ENCODE measurements at regions not wholly inside any gene's neighbourhood (a gene's known extent, or its start where the extent isn't known, plus 50 kb on each side); places are given as distances from the start of the nearest gene placed in this dataset.

- TF ChIP-seq CTCF (IDR thresholded peaks at IDR 0.05) (no peak), POLR2A (IDR thresholded peaks at IDR 0.05) (no peak)
Measured at GRCh38 chr10:3393958-3394357, 221.4 kb upstream of the PITRM1 start.

Measured in right lobe of liver (tissue), 4 donors.